GM18505 (cell line): ENCODE measurements at regions not wholly inside any gene's neighbourhood (a gene's known extent, or its start where the extent isn't known, plus 50 kb on each side); places are given as distances from the start of the nearest gene placed in this dataset.

Experiments used
- ATAC-seq: cut with Tn5 transposase; IDR thresholded peaks from one replicate; pipeline ENCODE4 v1.9.1; 2021; ENCODE audit not compliant: unreplicated experiment
- POLR2A ChIP-seq: IDR thresholded peaks from 4 replicates; pipeline ENCODE4 v1.6.1; 2011; ENCODE audit warnings: borderline replicate concordance; ENCODE audit not compliant: insufficient read depth, insufficient read length; ENCODE audit errors: extremely low read depth

GRCh38 chr1:57506941-57507340, 83.1 kb upstream of the DAB1 start:
- ATAC-seq: no peak
- TF ChIP-seq POLR2A: no peak

GRCh38 chr1:57503337-57503736, 79.5 kb upstream of the DAB1 start:
- no peak for ATAC-seq
- TF ChIP-seq POLR2A: no peak

- no peak for ATAC-seq
- no peak for TF ChIP-seq POLR2A
Observed at GRCh38 chr1:57500136-57500830, 76.4 kb upstream of the DAB1 start.

GRCh38 chr1:57494530-57495079, 70.7 kb upstream of the DAB1 start:
- ATAC-seq: no peak
- TF ChIP-seq POLR2A: no peak

GRCh38 chr1:57492586-57493226, 68.8 kb upstream of the DAB1 start:
- no peak for TF ChIP-seq POLR2A
- no peak for ATAC-seq

GRCh38 chr1:57489358-57490036, 65.6 kb upstream of the DAB1 start:
- ATAC-seq: no peak
- no peak for TF ChIP-seq POLR2A

GRCh38 chr1:57485643-57486042, 61.8 kb upstream of the DAB1 start:
- TF ChIP-seq POLR2A: no peak
- no peak for ATAC-seq

- no peak for TF ChIP-seq POLR2A
- ATAC-seq: no peak
Observed at GRCh38 chr1:57483954-57484353, 60.1 kb upstream of the DAB1 start.

GRCh38 chr1:57479471-57479870, 55.6 kb upstream of the DAB1 start:
- ATAC-seq: no peak
- TF ChIP-seq POLR2A: no peak

- TF ChIP-seq POLR2A: no peak
- ATAC-seq: no peak
Observed at GRCh38 chr1:57475366-57475765, 51.5 kb upstream of the DAB1 start.

- ATAC-seq: no peak
- no peak for TF ChIP-seq POLR2A
Observed at GRCh38 chr1:57474137-57474750, 50.4 kb upstream of the DAB1 start.
